OCI-LY7 (cell line): ENCODE measurements at regions not wholly inside any gene's neighbourhood (a gene's known extent, or its start where the extent isn't known, plus 50 kb on each side); places are given as distances from the start of the nearest gene placed in this dataset.

Source experiments
- BruUV-seq: library from RNA; stranded (reverse); fragments of 400-500 nt; replicated peaks from 2 replicates; lab custom pipeline; 2021; lab: Mats Ljungman, UMichigan
- CTCF ChIA-PET: fragments of 300-600 bp; sonication (Branson Sonifier 250); formaldehyde crosslinking; loops from one replicate; lab custom pipeline; 2022; ENCODE audit warnings: antibody characterized with exemption; ENCODE audit not compliant: unreplicated experiment; lab: Charles Lee
- POLR2A ChIA-PET: fragments of 300-600 bp; sonication (Branson Sonifier 250); formaldehyde crosslinking; loops from one replicate; lab custom pipeline; 2022; ENCODE audit warnings: antibody characterized with exemption; lab: Charles Lee
- DNase-seq: peaks from one replicate; pipeline ENCODE4 v3.0.0-alpha.2; 2015; ENCODE audit warnings: low spot score
- H2AFZ ChIP-seq: fragments of 200-600 bp; sonication (generic), shearing (Covaris generic); 2 replicates; pipeline ENCODE4 v1.6.1; 2014; ENCODE audit warnings: mild to moderate bottlenecking, antibody characterized with exemption, low read length, moderate library complexity
- H3K27ac ChIP-seq: fragments of 200-600 bp; sonication (generic); 2 replicates; pipeline ENCODE4 v1.5.1; 2014; ENCODE audit warnings: mixed run types, low read depth, mild to moderate bottlenecking, moderate library complexity, low read length, inconsistent platforms; ENCODE audit not compliant: poor library complexity, severe bottlenecking
- H3K36me3 ChIP-seq: fragments of 200-600 bp; sonication (generic); 2 replicates; pipeline ENCODE4 v1.6.1; 2014; ENCODE audit warnings: mild to moderate bottlenecking, antibody characterized with exemption, low read length, moderate library complexity, mixed read lengths; ENCODE audit not compliant: insufficient read depth
- H3K4me1 ChIP-seq: fragments of 200-600 bp; sonication (generic); 2 replicates; pipeline ENCODE4 v1.5.1; 2014; ENCODE audit warnings: mild to moderate bottlenecking, low read length; ENCODE audit not compliant: insufficient read depth, poor library complexity, severe bottlenecking
- H3K4me2 ChIP-seq: fragments of 200-600 bp; sonication (generic); 2 replicates; pipeline ENCODE4 v1.6.1; 2014; ENCODE audit warnings: mild to moderate bottlenecking, low read length
- H3K4me3 ChIP-seq: fragments of 200-600 bp; sonication (generic); 2 replicates; pipeline ENCODE4 v1.5.1; 2014; ENCODE audit warnings: mild to moderate bottlenecking, low read depth, low read length; ENCODE audit not compliant: poor library complexity, severe bottlenecking
- H3K79me2 ChIP-seq: fragments of 200-600 bp; sonication (generic); 2 replicates; pipeline ENCODE4 v1.6.1; 2016; ENCODE audit warnings: low read depth, mild to moderate bottlenecking, low read length, moderate library complexity, mixed read lengths; ENCODE audit not compliant: insufficient read depth
- H3K9me2 ChIP-seq: fragments of 200-600 bp; sonication (generic); 2 replicates; pipeline ENCODE4 v1.6.1; 2016; ENCODE audit warnings: mild to moderate bottlenecking, low read length, mixed read lengths; ENCODE audit not compliant: insufficient read depth
- H3K9me3 ChIP-seq: fragments of 200-600 bp; sonication (generic); 2 replicates; pipeline ENCODE4 v1.6.1; 2014; ENCODE audit warnings: mild to moderate bottlenecking, mixed run types, low read length, mixed read lengths
- H4K20me1 ChIP-seq: fragments of 200-600 bp; sonication (generic); 2 replicates; pipeline ENCODE4 v1.6.1; 2014; ENCODE audit warnings: mild to moderate bottlenecking, antibody characterized with exemption, low read length, moderate library complexity, mixed read lengths; ENCODE audit not compliant: insufficient read depth
- EZH2phosphoT487 ChIP-seq: fragments of 200-600 bp; sonication (generic); IDR thresholded peaks from 2 replicates; pipeline ENCODE4 v1.6.1; 2018; ENCODE audit warnings: low read depth, borderline replicate concordance, mild to moderate bottlenecking, mixed run types, antibody characterized with exemption, low read length, moderate library complexity, mixed read lengths
- intact Hi-C: fragments of 100-400 bp; cut with micrococcal nuclease; formaldehyde crosslinking; loops from one replicate; pipeline ENCODE4 v1.10.0; 2022; ENCODE audit not compliant: unreplicated experiment
- TF ChIP-seq, protein P1 (sequence below): fragments of 200-600 bp; sonication (generic); conservative IDR thresholded peaks from 2 replicates; pipeline ENCODE4 v1.5.1; 2014; ENCODE audit warnings: mild to moderate bottlenecking, antibody characterized with exemption, low read length, moderate library complexity, mixed read lengths

DNA sequence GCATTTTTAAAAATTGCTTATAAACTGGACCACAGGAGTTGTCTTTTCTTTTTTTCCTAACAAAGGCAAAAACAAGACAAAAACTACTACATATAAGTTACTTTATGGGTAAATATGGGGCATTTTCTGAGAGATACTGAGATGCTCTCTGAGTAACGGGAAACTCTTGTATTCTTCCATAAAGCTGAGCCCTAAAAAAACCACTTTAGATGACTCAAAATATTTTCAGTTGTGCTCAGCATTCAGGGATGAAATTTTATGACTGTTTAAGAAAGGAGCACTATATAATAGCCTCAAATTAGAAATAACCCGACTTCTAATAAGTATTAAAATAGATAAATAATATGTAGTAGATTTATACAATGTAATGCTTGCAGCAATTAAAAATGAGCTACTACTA is 644.5 kb downstream of the KCTD16 start:
- POLR2A ChIA-PET, result no interaction called here
- DNase-seq, result no peak
- Histone ChIP-seq H3K4me1 (no peaks in the 10 kb centered on the region), H3K9me2 (no peaks in the 10 kb centered on the region), H2AFZ (no peak overlapping the region), H3K4me2 (no peak overlapping the region), H3K79me2 (no peaks in the 10 kb centered on the region), H3K27ac (no peak overlapping the region), H3K36me3 (no peaks in the 10 kb centered on the region), H4K20me1 (no peaks in the 10 kb centered on the region), H3K4me3 (no peak overlapping the region), H3K9me3 (no peaks in the 10 kb centered on the region)
- CTCF ChIA-PET, result no interaction called here
- TF ChIP-seq, protein P1, sequence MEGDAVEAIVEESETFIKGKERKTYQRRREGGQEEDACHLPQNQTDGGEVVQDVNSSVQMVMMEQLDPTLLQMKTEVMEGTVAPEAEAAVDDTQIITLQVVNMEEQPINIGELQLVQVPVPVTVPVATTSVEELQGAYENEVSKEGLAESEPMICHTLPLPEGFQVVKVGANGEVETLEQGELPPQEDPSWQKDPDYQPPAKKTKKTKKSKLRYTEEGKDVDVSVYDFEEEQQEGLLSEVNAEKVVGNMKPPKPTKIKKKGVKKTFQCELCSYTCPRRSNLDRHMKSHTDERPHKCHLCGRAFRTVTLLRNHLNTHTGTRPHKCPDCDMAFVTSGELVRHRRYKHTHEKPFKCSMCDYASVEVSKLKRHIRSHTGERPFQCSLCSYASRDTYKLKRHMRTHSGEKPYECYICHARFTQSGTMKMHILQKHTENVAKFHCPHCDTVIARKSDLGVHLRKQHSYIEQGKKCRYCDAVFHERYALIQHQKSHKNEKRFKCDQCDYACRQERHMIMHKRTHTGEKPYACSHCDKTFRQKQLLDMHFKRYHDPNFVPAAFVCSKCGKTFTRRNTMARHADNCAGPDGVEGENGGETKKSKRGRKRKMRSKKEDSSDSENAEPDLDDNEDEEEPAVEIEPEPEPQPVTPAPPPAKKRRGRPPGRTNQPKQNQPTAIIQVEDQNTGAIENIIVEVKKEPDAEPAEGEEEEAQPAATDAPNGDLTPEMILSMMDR, result no peak
- TF ChIP-seq EZH2phosphoT487, result no peak
- no TSS peak for BruUV-seq
- intact Hi-C loops, result no loop called here

DNA sequence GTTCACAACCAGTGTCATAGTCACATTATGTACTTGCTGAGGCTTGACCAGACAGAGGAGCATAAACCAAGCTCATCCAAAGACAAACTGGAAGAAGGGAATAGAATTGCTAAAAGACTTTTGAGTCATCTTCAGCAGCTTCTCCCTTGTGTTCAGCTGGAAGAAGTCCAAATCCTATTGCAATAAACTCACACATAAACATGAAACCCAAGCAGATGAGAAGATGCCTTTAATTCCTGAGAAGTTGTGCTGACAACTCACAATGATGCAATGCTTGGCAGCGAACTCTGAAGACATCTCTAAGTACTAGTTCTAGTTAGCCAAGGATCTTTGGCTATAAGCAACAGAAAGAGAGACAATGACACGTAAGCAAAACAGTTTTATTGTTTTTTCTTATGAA is 642.1 kb downstream of the KCTD16 start:
- H3K9me3 ChIP-seq, result no peaks in the 10 kb centered on the region
- H3K79me2 ChIP-seq, result no peaks in the 10 kb centered on the region
- ChIA-PET POLR2A (no interaction called here), CTCF (no interaction called here)
- H3K4me3 ChIP-seq, result no peak overlapping the region
- H3K4me1 ChIP-seq, result no peaks in the 10 kb centered on the region
- no TSS peak for BruUV-seq
- TF ChIP-seq EZH2phosphoT487, result no peak
- TF ChIP-seq, protein P1, result no peak
- H4K20me1 ChIP-seq, result no peaks in the 10 kb centered on the region
- H3K9me2 ChIP-seq, result no peaks in the 10 kb centered on the region
- H3K27ac ChIP-seq, result no peak overlapping the region
- DNase-seq, result no peak
- H3K4me2 ChIP-seq, result no peak overlapping the region
- H2AFZ ChIP-seq, result no peak overlapping the region
- intact Hi-C loops, result no loop called here
- no peaks in the 10 kb centered on the region for H3K36me3 ChIP-seq

DNA sequence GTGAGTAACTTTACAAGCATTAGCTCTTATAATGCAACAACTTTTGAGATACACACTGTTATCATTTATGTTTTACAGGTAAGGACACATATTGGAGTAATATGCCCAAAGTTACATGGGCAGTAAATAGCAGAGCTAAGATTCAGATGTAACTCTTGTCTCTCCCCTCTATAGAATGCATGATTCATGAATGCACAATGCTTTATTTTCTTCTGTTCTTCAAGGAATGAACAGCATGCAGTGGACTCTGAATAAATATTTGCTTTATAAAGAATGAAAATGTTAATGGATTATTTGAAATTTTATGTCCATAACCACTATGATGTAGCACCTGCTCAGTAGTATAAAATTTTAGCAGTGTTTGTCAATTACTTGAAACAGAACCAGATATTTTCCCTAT is 629.5 kb downstream of the KCTD16 start:
- intact Hi-C loops, result no loop called here
- ChIA-PET CTCF (no interaction called here), POLR2A (interaction anchor here (0.6 kb wide), 1 partner anchor 43 kb away, joined by 3 read pairs; no protein-coding TSS in a partner anchor)
- Histone ChIP-seq H3K36me3 (no peaks in the 10 kb centered on the region), H3K4me3 (no peak overlapping the region), H3K4me1 (no peaks in the 10 kb centered on the region), H2AFZ (no peak overlapping the region), H3K79me2 (no peaks in the 10 kb centered on the region), H3K9me3 (no peaks in the 10 kb centered on the region), H3K4me2 (no peak overlapping the region), H3K27ac (no peak overlapping the region), H4K20me1 (no peaks in the 10 kb centered on the region), H3K9me2 (no peaks in the 10 kb centered on the region)
- TF ChIP-seq EZH2phosphoT487, result no peak
- TF ChIP-seq, protein P1, result no peak
- no peak for DNase-seq
- BruUV-seq, result no TSS peak
